ENCODE measurements at regions not wholly inside any gene's neighbourhood (a gene's known extent, or its start where the extent isn't known, plus 50 kb on each side); places are given as distances from the start of the nearest gene placed in this dataset.

GRCh38 chr16:72501739-72502593 lies 330.0 kb upstream of the PMFBP1 start:
- TF ChIP-seq CTCF (IDR thresholded peaks at IDR 0.05) (peak; percentile 9 to 56 (median 44)), POLR2A (IDR thresholded peaks at IDR 0.05) (no peak), POLR2AphosphoS5 (IDR thresholded peaks at IDR 0.05) (no peak), EP300 (IDR thresholded peaks at IDR 0.05) (no peak)

Measured in upper lobe of left lung (tissue), 4 donors.